ENCODE measurements at regions not wholly inside any gene's neighbourhood (a gene's known extent, or its start where the extent isn't known, plus 50 kb on each side); places are given as distances from the start of the nearest gene placed in this dataset.

- Histone ChIP-seq H3K14ac (ENCODE audit: insufficient read length) (no peak overlapping the region), H3K27ac (ENCODE audit: low read depth, low read length) (no peak overlapping the region), H4K20me1 (replicated peaks in 1 of 2; ENCODE audit: control insufficient read depth in 1 of 2, insufficient read depth in 2 of 2, low read length in 2 of 2) (no peaks in the 10 kb centered on the region), H2BK5ac (ENCODE audit: low read depth, low read length) (no peak overlapping the region), H3K23me2 (ENCODE audit: low read depth, low read length) (no peaks in the 10 kb centered on the region), H3K36me3 (ENCODE audit: control insufficient read depth in 2 of 4, insufficient read depth in 4 of 4, low read length in 3 of 4) (no peaks in the 10 kb centered on the region), H3K27me3 (replicated peaks in 1 of 4; ENCODE audit: control insufficient read depth in 3 of 4, extremely low read depth in 1 of 4, insufficient read depth in 3 of 4, low read length in 3 of 4) (no peaks in the 10 kb centered on the region), H3K79me2 (ENCODE audit: control insufficient read depth in 1 of 2, insufficient read depth in 2 of 2, low read length in 2 of 2) (no peaks in the 10 kb centered on the region), H2BK120ac (replicated peaks; ENCODE audit: low read depth, low read length) (no peak overlapping the region), H2BK12ac (ENCODE audit: low read depth, low read length) (no peak overlapping the region), H3K23ac (ENCODE audit: insufficient read length) (no peak overlapping the region), H3K9me3 (ENCODE audit: insufficient read depth in 2 of 2, low read depth in 1 of 2, low read length in 1 of 2) (peaks cover 0 to 2% of the 10 kb centered on the region in 2 experiments; a peak in 1 of 4 replicates), H2BK15ac (ENCODE audit: low read length) (no peak overlapping the region), H3K18ac (ENCODE audit: extremely low read depth, low read length) (no peak overlapping the region), H3K4me1 (replicated peaks in 1 of 4; ENCODE audit: control insufficient read depth in 3 of 4, insufficient read depth in 4 of 4, low read length in 3 of 4) (no peaks in the 10 kb centered on the region), H4K5ac (ENCODE audit: insufficient read length, low read depth, low read length) (no peak overlapping the region), H2AK5ac (ENCODE audit: low read depth, low read length) (no peak overlapping the region), H3K9ac (replicated peaks in 1 of 4; ENCODE audit: extremely low read depth in 1 of 4, low read depth in 3 of 4, low read length in 3 of 4) (no peak overlapping the region), H3K4ac (replicated peaks; ENCODE audit: insufficient read length, low read depth, low read length) (no peak overlapping the region), H3K56ac (replicated peaks; ENCODE audit: insufficient read length, low read depth, low read length) (no peak overlapping the region), H3K4me2 (ENCODE audit: insufficient read depth in 1 of 2, low read depth in 2 of 2, low read length in 2 of 2) (no peak overlapping the region), H2AFZ (ENCODE audit: low read length) (no peak overlapping the region), H3K79me1 (ENCODE audit: low read depth, low read length) (no peaks in the 10 kb centered on the region), H4K91ac (replicated peaks; ENCODE audit: insufficient read length, low read length) (no peak overlapping the region), H3K4me3 (ENCODE audit: extremely low read depth in 1 of 4, insufficient read depth in 2 of 4, low read depth in 3 of 4, low read length in 4 of 4) (no peak overlapping the region), H2BK20ac (ENCODE audit: low read length) (no peak overlapping the region), H4K8ac (ENCODE audit: extremely low read depth, insufficient read depth, low read length) (no peak overlapping the region)
- CTCF ChIA-PET (ENCODE audit: partially characterized antibody) = interaction anchor here (1.3 kb wide), 1 partner anchor 10 kb away, joined by 3 read pairs; no protein-coding TSS in a partner anchor
- POLR2A ChIA-PET (ENCODE audit: partially characterized antibody) = no interaction called here
- FAIRE-seq = no peak
- 93% methylated on average over 6 of the region's 6 CpGs; no CpG with 5 or more reads in 1 of the 2 experiments for WGBS, 2 experiments (ENCODE audit: extremely low coverage in 1 of 2, insufficient coverage in 1 of 2, insufficient read length in 1 of 2, insufficient replicate concordance in 2 of 2, low coverage in 1 of 2, low lambda C conversion rate in 2 of 2, missing lambda C conversion rate in 1 of 2)
- DNase-seq (ENCODE audit: low read depth in 1 of 2, low spot score in 2 of 2) = no peak
- TF ChIP-seq SAP30 (IDR thresholded peaks at IDR 0.05; ENCODE audit: insufficient read depth, insufficient replicate concordance, low read length) (no peak), SRF (IDR thresholded peaks at IDR 0.05; ENCODE audit: low read depth, low read length) (no peak), RFX5 (IDR thresholded peaks at IDR 0.05; ENCODE audit: borderline replicate concordance, low read depth, low read length) (no peak), SUZ12 (IDR thresholded peaks at IDR 0.05; ENCODE audit: low read length) (no peak), SP2 (IDR thresholded peaks at IDR 0.05; ENCODE audit: low read length) (no peak), GTF2F1 (IDR thresholded peaks at IDR 0.05; ENCODE audit: borderline replicate concordance, low read depth, low read length) (no peak), TAF1 (IDR thresholded peaks at IDR 0.05; ENCODE audit: low read depth, low read length) (no peak), TBP (IDR thresholded peaks at IDR 0.05; ENCODE audit: low read depth, low read length) (no peak), EGR1 (IDR thresholded peaks at IDR 0.05; ENCODE audit: borderline replicate concordance, low read depth, low read length) (no peak), PHF8 (conservative IDR thresholded peaks at IDR 0.05; ENCODE audit: low read depth, low read length) (no peak), MAFK (IDR thresholded peaks at IDR 0.05; ENCODE audit: low read depth, low read length) (no peak), EP300 (IDR thresholded peaks at IDR 0.05; ENCODE audit: borderline replicate concordance in 1 of 2, low read depth in 2 of 2, low read length in 2 of 2) (no peak), NANOG (IDR thresholded peaks at IDR 0.05; ENCODE audit: insufficient read depth, low read depth, low read length, poor library complexity, severe bottlenecking) (no peak)
- TF ChIP-seq, protein P1, sequence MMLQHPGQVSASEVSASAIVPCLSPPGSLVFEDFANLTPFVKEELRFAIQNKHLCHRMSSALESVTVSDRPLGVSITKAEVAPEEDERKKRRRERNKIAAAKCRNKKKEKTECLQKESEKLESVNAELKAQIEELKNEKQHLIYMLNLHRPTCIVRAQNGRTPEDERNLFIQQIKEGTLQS (IDR thresholded peaks at IDR 0.05; ENCODE audit: insufficient read depth, low read depth, low read length) = no peak
These were observed 82.4 kb upstream of the CYYR1 start for GRCh38 chr21:26655460-26655859.

All from H1 (cell line).